GM18867 (cell line): ENCODE measurements at regions not wholly inside any gene's neighbourhood (a gene's known extent, or its start where the extent isn't known, plus 50 kb on each side); places are given as distances from the start of the nearest gene placed in this dataset.
A peak's percentile ranks its signal among the peaks of the same experiment; 100 is the strongest.

Experiments used
- ATAC-seq: cut with Tn5 transposase; IDR thresholded peaks from one replicate; pipeline ENCODE4 v1.9.1; 2021; ENCODE audit warnings: mild to moderate bottlenecking, moderate library complexity; ENCODE audit not compliant: unreplicated experiment

GRCh38 chr4:17072483-17072882, 174.0 kb upstream of the LDB2 start:
- ATAC-seq: no peak

GRCh38 chr4:17068891-17069290, 170.4 kb upstream of the LDB2 start:
- no peak for ATAC-seq

- ATAC-seq: no peak
These were observed 169.9 kb upstream of the LDB2 start for GRCh38 chr4:17068392-17068791.

- no peak for ATAC-seq
These were observed 168.5 kb upstream of the LDB2 start for GRCh38 chr4:17066972-17067371.

GRCh38 chr4:17066236-17066635, 167.8 kb upstream of the LDB2 start:
- ATAC-seq: no peak

- no peak for ATAC-seq
These were observed 167.4 kb upstream of the LDB2 start for GRCh38 chr4:17065821-17066220.

- no peak for ATAC-seq
These were observed 166.5 kb upstream of the LDB2 start for GRCh38 chr4:17064959-17065358.

GRCh38 chr4:17063888-17064287, 165.4 kb upstream of the LDB2 start:
- ATAC-seq: no peak

- ATAC-seq: no peak
These were observed 161.8 kb upstream of the LDB2 start for GRCh38 chr4:17060230-17060629.

GRCh38 chr4:17058916-17059741, 160.7 kb upstream of the LDB2 start:
- ATAC-seq: no peak

GRCh38 chr4:17058536-17058915, 160.1 kb upstream of the LDB2 start:
- no peak for ATAC-seq

- no peak for ATAC-seq
These were observed 158.6 kb upstream of the LDB2 start for GRCh38 chr4:17057035-17057434.

GRCh38 chr4:17055788-17056187, 157.3 kb upstream of the LDB2 start:
- no peak for ATAC-seq

GRCh38 chr4:17045866-17046265, 147.4 kb upstream of the LDB2 start:
- ATAC-seq: no peak

- no peak for ATAC-seq
These were observed 140.2 kb upstream of the LDB2 start for GRCh38 chr4:17038510-17039176.

GRCh38 chr4:17033768-17034181, 135.3 kb upstream of the LDB2 start:
- ATAC-seq: no peak

GRCh38 chr4:17033025-17033767, 134.8 kb upstream of the LDB2 start:
- ATAC-seq: no peak

GRCh38 chr4:17030543-17030942, 132.1 kb upstream of the LDB2 start:
- ATAC-seq: no peak

- no peak for ATAC-seq
These were observed 131.5 kb upstream of the LDB2 start for GRCh38 chr4:17029964-17030363.

GRCh38 chr4:17029432-17029831, 131.0 kb upstream of the LDB2 start:
- ATAC-seq: peak; percentile 66

- no peak for ATAC-seq
These were observed 129.1 kb upstream of the LDB2 start for GRCh38 chr4:17027495-17027894.

GRCh38 chr4:17024425-17024824, 126.0 kb upstream of the LDB2 start:
- no peak for ATAC-seq
